GM18502 (cell line): ENCODE measurements at regions not wholly inside any gene's neighbourhood (a gene's known extent, or its start where the extent isn't known, plus 50 kb on each side); places are given as distances from the start of the nearest gene placed in this dataset.

Experiments
- ATAC-seq: cut with Tn5 transposase; IDR thresholded peaks from one replicate; pipeline ENCODE4 v1.9.1; 2021; ENCODE audit warnings: mild to moderate bottlenecking; ENCODE audit not compliant: unreplicated experiment, poor library complexity

GRCh38 chr11:10641912-10642697 is 51.5 kb downstream of the IRAG1 start:
- peak; percentile 17 for ATAC-seq

GRCh38 chr11:10641177-10641911 is 52.2 kb downstream of the IRAG1 start:
- peak; percentile 91 for ATAC-seq

DNA sequence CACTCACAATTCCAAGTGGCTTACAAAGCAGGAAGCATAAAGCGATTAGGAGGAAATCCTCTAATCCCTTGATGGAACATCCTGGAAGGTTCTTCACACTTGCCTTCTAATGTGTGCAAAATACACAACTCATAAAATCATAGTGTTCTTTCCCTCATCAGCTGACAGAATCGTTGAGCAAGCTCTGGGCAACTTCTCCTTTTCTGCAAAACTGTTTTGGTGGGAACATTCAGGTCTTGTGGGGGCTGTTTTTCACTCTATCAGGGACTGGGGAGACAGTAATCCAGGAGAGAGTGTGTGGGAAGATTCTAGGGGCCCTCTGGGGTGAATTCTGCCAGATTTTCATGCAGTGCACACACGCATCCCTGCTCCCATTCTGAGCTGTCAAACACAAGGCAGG is 53.2 kb downstream of the IRAG1 start:
- ATAC-seq, result no peak

DNA sequence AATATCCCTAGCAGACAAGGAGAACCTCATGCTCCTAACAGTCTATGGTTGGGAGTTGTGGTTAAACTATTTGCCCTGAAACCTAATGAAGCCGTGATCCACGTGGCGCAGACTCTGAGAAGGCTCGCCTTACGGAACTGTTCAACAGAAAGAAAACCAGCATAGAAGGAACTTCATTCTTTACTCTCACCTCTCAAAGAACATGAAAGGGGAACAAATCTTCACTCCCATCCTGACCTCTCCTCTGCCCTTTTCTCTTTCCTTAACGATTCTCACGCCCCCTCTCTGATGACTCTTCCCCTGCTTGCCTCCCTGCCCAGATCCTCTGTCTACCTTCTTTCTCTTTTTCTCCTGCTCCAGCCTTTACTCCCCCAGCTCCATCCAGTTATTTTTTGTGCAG is 54.2 kb downstream of the IRAG1 start:
- no peak for ATAC-seq

DNA sequence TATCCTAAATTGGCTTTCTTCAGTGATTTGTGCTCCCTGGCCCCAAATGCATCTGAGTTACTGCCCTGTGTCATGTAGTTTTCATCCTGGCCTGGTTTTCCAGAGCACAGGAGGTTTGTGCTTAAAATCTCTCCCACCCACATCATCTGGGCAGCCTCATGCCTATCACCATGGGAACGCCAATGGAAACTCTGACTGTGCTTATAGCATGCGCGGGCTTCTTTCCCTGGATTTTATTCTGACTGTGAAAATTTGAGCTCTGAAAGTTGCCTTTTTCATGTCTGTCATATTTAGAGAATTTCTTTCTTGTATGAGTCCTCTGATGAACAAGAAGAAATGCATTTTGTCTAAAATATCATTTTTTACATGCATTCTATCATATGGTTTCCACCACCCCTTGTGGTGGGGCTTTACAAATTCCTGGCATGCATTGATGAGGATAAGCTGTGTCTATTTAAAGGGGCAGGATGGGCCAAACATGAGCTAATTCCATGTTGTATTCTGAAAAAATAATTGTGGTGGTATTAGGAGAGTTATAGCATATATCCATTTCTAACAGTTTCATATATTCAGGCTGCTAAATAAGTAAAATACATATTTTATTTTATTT is 55.1 kb downstream of the IRAG1 start:
- ATAC-seq, result no peak

- no peak for ATAC-seq
Measured at GRCh38 chr11:10637731-10638151, 55.8 kb downstream of the IRAG1 start.

- no peak for ATAC-seq
Measured at GRCh38 chr11:10634407-10634806, 59.1 kb downstream of the IRAG1 start.

- no peak for ATAC-seq
Measured at GRCh38 chr11:10633261-10633660, 60.3 kb downstream of the IRAG1 start.

GRCh38 chr11:10632483-10632882 is 61.1 kb downstream of the IRAG1 start:
- no peak for ATAC-seq

- ATAC-seq, result no peak
Measured at GRCh38 chr11:10631761-10632160, 61.8 kb downstream of the IRAG1 start.

- no peak for ATAC-seq
Measured at GRCh38 chr11:10629411-10630002, 61.0 kb upstream of the LYVE1 start.

- no peak for ATAC-seq
Measured at GRCh38 chr11:10628508-10629236, 60.2 kb upstream of the LYVE1 start.

DNA sequence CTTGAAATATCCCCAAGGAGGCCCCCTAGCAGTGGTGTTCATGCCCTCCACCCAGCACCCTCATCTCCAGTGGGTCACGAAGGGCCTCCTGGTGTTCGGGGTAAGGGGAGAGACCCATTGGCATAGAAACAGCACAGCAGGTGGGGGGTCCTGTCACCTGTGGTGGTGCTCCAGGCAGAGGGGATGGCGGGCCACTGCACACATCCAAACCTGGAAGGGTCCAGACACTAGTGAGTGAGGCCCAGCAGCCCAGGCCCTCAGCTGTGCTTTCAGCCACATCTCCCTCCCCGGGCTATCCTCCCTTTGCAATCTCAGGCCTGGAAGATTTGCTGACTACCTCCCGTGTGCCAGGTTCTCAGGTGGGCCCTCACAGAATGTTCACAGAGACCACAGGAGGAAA is 59.4 kb upstream of the LYVE1 start:
- ATAC-seq, result no peak

DNA sequence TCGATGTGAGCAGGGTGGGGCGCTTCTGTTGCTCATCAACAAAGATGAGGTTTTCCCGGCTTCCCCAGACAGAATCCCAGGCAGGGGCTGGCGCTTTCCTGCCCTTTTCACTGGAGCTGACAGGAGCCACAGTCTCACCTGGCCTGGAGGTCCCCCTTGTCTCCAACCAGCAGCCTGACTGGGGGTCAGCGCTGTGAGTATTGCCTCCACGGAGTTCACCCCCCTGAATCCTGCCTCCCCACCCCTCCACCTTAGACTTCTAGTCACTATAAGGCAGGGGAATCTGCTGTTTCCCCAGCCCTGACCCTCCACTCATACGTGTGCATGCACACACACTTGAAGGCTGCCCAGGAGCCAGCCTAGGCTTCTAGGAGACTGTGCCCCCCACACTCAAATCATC is 58.8 kb upstream of the LYVE1 start:
- no peak for ATAC-seq

DNA sequence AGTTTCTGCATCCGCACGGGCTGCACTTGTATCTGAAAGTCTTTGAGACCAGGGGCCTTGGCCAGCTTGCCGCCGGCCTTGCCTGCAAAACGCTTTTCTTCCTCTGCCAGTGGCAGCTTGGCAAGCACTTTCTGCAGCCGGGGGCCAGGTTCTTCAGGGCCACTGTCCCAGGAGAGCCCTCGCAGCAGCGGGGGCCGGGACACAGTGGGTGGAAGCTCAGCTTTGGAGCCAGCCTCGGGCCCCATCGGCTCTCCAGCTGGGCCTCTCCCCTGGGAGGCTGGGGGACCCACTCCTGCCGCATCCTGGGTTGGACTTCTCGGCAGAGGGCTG is 57.5 kb upstream of the LYVE1 start:
- no peak for ATAC-seq

DNA sequence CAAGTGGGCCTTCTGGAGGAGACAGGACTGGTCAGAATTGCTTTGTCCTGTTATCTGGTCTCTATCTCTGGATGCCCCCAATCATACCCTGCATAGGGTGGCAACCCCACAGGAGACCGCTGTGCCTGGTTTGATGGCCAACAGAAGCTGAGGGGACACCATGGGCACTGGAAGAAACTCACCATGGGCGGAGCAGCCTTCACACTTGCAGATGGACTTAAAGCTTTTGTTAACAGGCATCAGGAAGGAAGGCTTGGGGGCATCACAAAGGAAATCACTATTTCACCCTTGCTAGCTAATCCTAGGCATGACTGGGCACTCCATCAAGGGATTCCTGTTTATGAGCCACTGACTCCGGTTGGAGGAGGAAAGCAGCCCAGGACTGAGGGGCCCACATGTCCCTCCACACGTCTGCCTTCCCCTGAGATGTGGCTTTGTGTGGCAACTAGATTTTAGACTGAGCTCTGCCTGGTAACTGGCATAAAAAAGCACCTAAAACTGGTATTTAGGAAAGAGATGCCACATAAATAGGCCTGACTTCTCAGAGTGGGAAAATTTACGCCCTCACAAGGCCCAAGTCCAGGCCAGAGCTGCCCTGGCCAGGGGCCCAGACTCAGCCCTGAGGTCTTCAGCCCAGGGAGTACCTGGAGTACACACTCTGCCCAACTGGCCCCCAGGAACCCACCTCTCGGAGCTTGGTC is 57.0 kb upstream of the LYVE1 start:
- ATAC-seq, result no peak

DNA sequence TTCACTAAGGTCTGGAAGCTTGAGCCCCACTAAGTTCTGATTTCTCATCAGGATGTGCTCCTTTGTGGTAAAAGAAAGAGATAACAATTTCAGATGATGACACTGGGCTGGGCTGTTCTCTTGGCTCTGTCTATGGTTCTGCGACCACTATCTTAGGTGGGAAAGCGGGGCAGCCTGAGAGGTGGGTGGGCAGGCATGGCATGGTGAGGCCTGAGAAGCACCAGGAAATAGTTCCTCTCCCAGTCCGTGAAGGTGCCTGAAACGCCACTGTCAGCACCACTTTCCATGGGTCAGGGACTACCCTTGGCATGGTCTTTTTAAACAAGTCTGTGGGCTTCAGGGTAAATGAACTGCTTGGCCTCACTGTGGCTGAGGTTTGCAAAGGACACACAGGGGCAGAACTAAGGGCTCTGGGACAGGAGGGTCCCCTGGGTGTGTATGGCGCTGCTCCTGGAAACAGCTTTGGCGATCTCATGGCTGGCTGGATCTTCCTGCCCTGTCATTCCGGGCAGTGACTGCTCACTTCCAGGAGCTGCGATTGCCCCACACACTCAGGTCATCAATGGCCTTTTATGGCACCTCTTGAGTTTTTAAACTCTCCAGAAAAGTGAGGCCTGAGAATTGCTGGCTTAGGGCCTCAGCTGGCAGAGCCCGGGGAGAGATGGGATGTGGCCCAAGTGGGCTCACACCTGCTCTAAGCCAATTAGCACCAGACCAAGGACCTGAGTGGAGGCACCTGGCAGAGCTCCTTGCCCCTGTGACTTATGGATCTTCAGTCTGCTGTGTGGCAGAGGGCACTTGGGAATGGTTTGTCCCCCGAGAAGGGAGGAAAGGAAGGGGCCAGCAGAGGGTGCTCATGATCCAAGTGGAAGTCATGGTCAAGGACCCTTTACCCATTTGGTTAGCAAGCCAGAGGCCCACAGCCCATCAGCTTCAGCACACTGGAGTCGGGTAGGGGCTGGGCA is 55.6 kb upstream of the LYVE1 start:
- ATAC-seq, result no peak

DNA sequence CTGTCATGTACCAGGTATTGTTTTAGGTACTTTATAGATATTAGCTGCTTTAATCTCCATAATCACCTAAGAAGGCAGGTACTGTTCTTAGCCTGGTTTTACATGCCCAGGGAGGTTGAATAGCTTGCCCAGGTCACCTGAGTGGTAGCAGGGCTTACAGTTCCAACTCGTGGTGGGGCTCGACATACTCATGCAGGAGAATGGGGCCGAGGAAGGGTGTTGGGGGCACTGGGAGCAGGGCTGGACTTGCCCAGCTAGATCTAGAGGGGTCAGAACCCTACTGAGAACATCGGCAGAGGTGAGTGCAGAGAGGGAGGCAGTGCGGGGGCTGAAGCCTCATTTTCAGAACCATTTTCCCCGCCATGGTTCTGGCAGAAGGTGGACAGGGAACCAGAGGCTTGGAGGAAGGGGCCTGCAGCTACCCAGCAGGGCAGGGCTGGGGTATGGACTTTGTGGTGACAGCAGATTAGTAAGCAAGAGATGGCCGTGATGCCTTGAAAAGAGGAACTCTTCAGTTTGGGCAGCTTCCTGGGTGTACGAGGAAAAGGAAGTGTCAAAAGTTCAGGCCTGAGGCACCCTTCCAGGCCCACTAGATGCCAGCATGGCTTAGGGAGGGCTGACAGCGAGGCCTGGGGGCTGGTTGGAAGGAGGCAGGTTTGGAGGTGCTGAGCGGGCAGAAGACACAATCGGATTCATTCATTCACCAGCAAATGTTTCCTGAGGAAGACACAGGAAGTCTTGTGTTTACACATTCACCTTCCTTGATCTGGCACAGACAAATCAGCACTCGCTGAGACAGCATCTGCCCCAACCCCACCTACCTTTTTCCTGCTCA is 54.7 kb upstream of the LYVE1 start:
- no peak for ATAC-seq
